ENCODE measurements at regions not wholly inside any gene's neighbourhood (a gene's known extent, or its start where the extent isn't known, plus 50 kb on each side); places are given as distances from the start of the nearest gene placed in this dataset.

DNA sequence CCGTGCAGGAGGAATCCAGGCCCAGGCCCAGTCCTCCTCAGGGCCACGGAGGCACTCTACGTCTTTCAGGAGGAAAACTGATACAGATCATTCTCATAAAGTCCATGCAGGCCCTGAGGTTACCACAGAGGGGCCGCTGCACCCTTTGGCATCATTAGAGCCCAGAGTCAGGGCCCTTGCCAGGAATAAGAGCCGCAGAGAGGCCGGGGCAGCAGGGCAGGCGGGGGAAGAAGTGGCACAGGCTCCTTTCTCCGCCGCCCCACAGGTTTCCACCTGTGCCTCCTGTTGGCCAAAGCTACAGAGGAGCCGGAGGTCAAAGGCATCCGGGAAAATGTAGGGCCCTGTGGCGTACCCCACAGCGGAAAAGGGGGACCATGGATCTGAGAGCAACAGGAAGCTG, 366.6 kb upstream of the SHH start:
- no peak for DNase-seq (ENCODE audit: low spot score)

- DNase-seq (ENCODE audit: low spot score): no peak
Measured at GRCh38 chr7:156178214-156178613, 366.0 kb upstream of the SHH start.

GRCh38 chr7:156177422-156178055, 365.3 kb upstream of the SHH start:
- no peak for DNase-seq (ENCODE audit: low spot score)

DNA sequence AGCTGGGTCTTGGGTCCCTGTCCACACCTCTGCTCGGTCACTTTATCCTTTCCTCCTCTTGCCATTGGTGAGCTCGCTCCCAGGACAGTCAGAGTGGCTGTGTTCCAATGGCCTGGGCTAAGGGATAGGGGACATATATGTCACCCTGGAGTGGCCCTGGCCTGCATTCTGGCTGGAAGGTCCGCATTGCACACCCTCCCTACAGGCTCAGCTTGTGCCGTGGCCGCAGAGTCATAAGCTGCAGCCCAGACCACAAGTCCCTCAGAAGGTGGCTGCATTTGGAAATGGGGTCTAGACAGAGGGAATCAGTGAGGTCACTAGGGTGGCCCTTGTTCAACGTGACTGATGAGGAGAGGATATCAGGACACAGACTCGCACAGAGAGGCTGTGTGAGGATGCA, 363.8 kb upstream of the SHH start:
- no peak for DNase-seq (ENCODE audit: low spot score)

GRCh38 chr7:156175003-156175402, 362.7 kb upstream of the SHH start:
- no peak for DNase-seq (ENCODE audit: low spot score)

DNA sequence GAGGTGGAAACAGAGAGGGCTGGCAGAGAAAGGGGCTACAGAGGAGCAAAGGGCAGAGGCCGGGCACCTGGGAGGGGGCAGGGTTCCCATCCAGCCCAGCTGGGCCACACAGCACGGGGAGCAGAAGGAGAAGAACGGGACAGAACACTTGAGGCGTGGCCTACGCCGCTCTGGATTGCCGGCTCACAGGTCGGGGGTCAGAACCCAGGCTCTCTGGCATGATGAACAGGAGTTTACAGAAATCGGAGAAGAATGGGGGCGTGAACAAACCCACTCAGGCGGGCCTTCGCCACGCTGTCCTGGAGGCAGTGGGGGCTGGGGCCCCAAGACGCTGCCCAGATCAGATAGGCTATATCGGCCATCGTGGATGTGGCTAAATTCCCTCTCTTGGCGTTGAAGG, 362.2 kb upstream of the SHH start:
- DNase-seq (ENCODE audit: low spot score): no peak

- DNase-seq (ENCODE audit: low spot score): no peak
Measured at GRCh38 chr7:156173748-156174353, 361.6 kb upstream of the SHH start.

DNA sequence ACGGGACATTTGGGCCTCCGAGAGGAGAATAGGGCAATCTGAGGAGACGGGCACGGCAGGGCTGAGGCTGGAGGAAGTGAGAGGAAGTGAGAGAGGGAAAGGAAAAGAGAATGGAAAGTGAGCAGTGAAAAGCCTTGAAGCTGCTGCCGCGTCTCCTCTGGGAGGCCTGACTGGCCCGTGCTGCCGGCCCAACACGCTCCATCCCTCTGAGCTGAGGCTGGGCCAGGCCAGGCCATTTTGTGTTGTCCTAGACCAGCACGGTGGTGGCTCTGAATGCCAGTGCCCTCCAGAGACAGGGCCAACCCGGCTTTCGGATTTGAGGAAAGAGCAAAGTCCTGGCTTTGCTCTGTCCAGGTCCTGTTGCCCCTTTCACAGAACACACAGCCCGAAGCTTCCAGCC, 361.1 kb upstream of the SHH start:
- DNase-seq (ENCODE audit: low spot score): no peak

DNA sequence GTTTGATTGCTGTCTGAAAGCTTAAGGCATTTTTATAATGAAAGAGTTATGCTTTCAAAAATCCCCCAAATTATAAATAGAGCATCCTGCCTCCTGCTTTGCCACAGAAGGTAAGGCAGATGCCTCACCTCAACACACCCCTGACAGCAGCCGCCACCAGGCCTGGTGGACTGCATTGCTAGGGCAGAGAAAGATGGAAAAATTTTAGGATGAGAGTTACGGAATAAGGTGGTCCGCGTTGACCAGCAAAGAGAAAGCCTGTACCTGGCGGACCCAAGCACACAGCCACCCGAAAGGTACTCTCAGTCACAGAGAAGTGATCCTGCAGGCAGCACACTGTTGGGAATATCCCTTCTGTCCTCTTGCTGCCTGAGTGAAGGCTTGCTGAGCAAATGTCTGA, 360.4 kb upstream of the SHH start:
- no peak for DNase-seq (ENCODE audit: low spot score)

DNA sequence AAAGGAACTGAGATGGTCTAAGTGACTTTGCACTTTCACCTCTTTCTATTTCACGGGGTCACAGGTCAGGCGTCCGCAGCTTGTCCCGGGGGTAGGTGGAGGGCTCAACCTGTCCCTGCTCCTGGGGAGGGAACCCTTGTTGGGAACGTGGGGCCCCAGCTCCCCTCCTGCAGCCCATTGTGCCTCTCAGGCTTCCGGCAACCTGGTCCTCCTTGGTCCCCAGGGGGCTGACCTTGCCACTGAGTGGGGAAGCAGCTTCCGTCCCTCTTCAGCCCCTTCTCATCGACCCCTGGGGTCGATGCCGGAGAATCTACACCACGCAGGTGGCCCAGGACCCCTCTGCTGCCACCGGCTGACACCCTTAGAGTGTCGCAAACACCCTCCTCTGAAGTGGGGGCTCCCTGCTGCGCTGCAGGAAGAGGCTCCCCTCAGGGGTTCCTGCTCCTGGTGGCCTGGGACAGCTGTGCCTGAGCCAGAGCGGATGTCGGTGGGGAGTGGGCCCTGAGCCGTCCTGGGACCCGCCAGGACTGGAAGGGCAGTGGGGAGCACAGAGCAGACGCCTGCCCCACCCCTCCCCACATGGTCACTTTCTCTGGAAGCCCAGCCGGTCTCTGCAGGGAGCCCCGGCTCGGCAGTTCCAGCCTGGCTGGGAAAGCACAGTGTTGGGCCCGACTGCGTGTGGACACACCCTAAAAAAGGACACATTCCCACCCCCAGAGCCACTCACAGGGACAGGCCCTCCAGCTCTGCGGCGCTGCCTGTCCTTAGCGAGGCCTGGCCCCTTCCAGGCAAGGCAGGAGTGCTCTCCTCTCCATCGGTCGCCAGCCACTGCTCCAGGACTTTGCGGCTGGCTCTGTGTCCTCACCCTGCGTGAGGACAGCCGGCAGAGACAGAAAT, 357.5 kb upstream of the SHH start:
- no peak for DNase-seq (ENCODE audit: low spot score)

GRCh38 chr7:156168434-156168833, 356.2 kb upstream of the SHH start:
- DNase-seq (ENCODE audit: low spot score): no peak

DNA sequence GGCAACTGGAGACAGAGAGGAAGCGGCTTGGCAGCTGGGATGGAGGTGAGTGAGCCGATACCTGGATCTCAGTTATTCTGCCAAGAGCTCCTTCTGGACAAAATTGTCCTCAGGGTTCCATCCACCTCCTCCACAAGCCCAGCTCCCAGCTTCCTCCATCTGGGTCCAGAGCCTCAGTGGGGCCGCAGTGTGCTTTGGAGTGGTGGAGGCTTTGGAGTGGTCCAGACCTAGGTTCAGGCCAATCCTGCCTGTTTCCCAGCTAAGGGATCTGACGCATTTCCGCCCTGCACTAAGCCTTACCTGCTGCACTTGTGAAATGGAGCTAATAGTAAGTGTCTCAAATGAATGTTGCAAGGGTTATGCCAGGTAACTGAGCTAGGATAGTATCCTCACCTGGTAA, 355.7 kb upstream of the SHH start:
- DNase-seq (ENCODE audit: low spot score): no peak

- no peak for DNase-seq (ENCODE audit: low spot score)
Measured at GRCh38 chr7:156167417-156167807, 355.1 kb upstream of the SHH start.

DNA sequence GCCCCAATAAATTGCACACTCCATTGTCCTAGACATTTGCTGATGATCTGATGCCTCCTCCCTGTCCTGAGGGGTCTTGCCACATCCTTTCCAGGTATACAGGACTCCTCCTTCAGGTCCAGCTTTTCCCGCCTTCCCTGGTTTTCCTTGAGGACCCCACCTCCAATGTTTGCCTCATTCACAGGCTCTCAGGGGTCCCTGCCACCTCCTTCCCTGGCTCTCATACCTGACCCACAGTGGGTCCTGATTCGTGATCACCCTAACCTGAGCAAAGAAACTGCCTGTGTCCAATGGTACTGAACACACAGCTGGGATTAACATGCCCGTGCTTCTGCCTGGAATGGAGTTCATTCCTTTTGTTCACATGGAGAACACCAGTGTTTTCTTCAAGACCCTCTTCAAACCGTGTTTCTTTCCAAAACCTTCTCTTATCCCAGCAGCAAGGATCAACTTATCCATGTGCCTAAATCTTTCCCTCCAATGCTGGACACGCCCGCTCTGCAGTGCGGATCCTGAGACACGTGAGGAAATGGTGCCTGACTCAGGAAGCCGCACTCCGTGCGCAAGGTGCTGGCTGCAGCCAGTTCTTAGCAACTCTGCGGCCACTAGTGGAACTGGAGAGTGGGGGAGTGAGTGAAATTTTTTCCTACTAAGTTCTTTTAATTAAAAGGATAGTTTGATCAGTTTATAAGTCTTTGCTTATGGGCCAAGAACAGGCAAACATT, 354.6 kb upstream of the SHH start:
- DNase-seq (ENCODE audit: low spot score): no peak

DNA sequence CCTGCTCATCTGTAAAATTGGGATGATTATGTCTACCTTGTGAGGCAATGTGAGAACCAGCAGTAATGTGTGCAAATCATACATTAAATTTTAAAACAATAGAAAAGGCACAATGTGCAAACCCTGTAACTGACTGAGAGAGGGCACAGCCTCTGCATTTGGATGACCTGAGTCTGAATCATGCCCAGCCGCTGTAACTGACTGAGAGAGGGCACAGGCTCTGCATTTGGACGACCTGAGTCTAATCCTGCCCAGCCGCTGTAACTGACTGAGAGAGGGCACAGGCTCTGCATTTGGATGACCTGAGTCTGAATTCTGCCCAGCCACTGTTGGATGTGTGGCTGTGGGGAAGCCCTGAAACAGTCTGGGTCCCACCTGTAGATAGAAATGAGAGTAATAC, 351.5 kb upstream of the SHH start:
- no peak for DNase-seq (ENCODE audit: low spot score)

- no peak for DNase-seq (ENCODE audit: low spot score)
Measured at GRCh38 chr7:156162451-156162850, 350.2 kb upstream of the SHH start.

DNA sequence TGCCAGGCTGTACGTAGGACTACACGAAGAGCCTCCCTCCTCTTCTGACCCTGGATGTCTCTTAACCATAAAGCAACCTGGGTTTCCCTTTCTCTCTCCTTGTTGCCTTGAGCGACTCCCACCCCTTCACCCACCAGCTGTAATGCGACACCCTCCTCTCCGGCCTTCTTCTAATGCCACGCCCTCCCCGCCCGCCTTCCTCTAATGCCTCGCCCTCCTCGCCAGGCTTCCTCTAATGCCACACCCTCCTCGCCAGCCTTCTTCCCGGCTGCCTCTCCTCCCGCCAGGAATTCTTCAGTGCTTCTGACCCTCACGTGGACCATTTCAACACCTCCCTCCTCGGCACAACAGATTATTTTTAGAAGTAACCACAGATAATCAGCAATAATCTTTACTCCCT, 348.5 kb upstream of the SHH start:
- DNase-seq (ENCODE audit: low spot score): no peak

DNA sequence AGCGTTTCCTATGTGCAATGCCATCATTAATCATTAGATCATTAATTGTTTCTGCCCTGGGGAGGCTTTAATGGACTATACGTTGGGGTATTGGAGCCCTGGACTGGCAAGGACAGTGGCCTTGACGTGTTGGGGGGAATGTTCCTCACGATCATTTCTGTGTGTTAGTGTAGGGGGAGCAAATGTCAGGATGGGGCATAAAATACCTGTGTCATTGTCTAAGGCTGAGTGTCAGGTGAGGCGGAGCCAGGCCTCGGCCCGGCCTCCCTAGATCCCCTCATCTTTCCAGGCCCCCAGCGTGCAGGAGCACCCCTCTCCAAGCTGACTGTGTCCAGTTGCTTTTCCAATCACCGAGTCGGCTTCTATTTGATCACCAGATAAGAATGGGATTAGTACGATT, 346.4 kb upstream of the SHH start:
- no peak for DNase-seq (ENCODE audit: low spot score)

- DNase-seq (ENCODE audit: low spot score): no peak
Measured at GRCh38 chr7:156158213-156158612, 345.9 kb upstream of the SHH start.

- no peak for DNase-seq (ENCODE audit: low spot score)
Measured at GRCh38 chr7:156157409-156158012, 345.2 kb upstream of the SHH start.

- no peak for DNase-seq (ENCODE audit: low spot score)
Measured at GRCh38 chr7:156156734-156157408, 344.6 kb upstream of the SHH start.

Measured in activated CD4-positive, alpha-beta T cell treated with anti-CD3 and anti-CD28 coated beads, Interleukin-2, Interleukin-4, amounts not matched to agents 100 ng/mL and 50 ng/mL, durations not matched to agents 16 hours and 8 hours (primary cell).